ENCODE measurements at regions not wholly inside any gene's neighbourhood (a gene's known extent, or its start where the extent isn't known, plus 50 kb on each side); places are given as distances from the start of the nearest gene placed in this dataset.

DNA sequence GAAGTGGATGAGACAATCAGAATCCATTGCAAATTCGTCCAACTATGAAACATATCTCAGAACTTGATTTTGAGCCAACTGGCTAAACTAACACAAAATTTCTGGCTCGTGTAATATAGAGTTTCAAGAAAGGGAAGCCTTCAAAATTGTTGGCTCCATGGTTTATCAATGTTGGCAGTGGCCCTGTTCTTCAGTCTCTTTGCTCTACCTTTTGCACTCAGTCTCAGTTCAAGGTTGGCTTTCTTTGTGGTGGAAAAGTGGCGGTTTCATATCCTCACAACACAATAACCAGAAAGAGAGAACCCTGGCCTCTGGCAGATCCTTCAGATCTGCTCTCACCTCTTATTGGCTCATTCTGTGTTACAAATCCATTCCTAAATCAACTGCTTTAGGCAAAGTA is 473.8 kb upstream of the API5 start:
- intact Hi-C loops (cut with micrococcal nuclease; ENCODE audit: unreplicated experiment) = no loop called here
- TF ChIP-seq EZH2phosphoT487 (IDR thresholded peaks at IDR 0.05; ENCODE audit: borderline replicate concordance, low read depth, low read length) = no peak
- no peak for TF ChIP-seq CTCF (conservative IDR thresholded peaks at IDR 0.05; ENCODE audit: low read length)
- H3K9me3 ChIP-seq (ENCODE audit: low read length) = no peaks in the 10 kb centered on the region
- no peaks in the 10 kb centered on the region for H3K79me2 ChIP-seq (ENCODE audit: insufficient read depth, low read depth, low read length)
- no peak overlapping the region for H3K4me2 ChIP-seq (ENCODE audit: low read length)
- no peak overlapping the region for H2AFZ ChIP-seq (ENCODE audit: low read length)
- H3K4me1 ChIP-seq (ENCODE audit: insufficient read depth, low read length, poor library complexity, severe bottlenecking) = no peaks in the 10 kb centered on the region
- BruUV-seq (replicated peaks) = no TSS peak
- no peaks in the 10 kb centered on the region for H3K9me2 ChIP-seq (ENCODE audit: insufficient read depth, low read length)
- no peak overlapping the region for H3K27ac ChIP-seq (ENCODE audit: low read depth, low read length, poor library complexity, severe bottlenecking)
- DNase-seq (ENCODE audit: low spot score) = no peak
- no peaks in the 10 kb centered on the region for H4K20me1 ChIP-seq (ENCODE audit: insufficient read depth, low read length)
- ChIA-PET POLR2A (no interaction called here), CTCF (ENCODE audit: unreplicated experiment) (no interaction called here)
- no peak overlapping the region for H3K4me3 ChIP-seq (ENCODE audit: low read depth, low read length, poor library complexity, severe bottlenecking)
- no peaks in the 10 kb centered on the region for H3K36me3 ChIP-seq (ENCODE audit: insufficient read depth, low read length)

GRCh38 chr11:42840176-42840829 is 471.5 kb upstream of the API5 start:
- Histone ChIP-seq H3K27ac (ENCODE audit: low read depth, low read length, poor library complexity, severe bottlenecking) (no peak overlapping the region), H2AFZ (ENCODE audit: low read length) (no peak overlapping the region), H3K79me2 (ENCODE audit: insufficient read depth, low read depth, low read length) (no peaks in the 10 kb centered on the region), H3K4me2 (ENCODE audit: low read length) (no peak overlapping the region), H3K36me3 (ENCODE audit: insufficient read depth, low read length) (no peaks in the 10 kb centered on the region), H3K9me3 (ENCODE audit: low read length) (no peaks in the 10 kb centered on the region), H3K4me1 (ENCODE audit: insufficient read depth, low read length, poor library complexity, severe bottlenecking) (no peaks in the 10 kb centered on the region), H4K20me1 (ENCODE audit: insufficient read depth, low read length) (no peaks in the 10 kb centered on the region), H3K4me3 (ENCODE audit: low read depth, low read length, poor library complexity, severe bottlenecking) (no peak overlapping the region), H3K9me2 (ENCODE audit: insufficient read depth, low read length) (no peaks in the 10 kb centered on the region)
- no peak for DNase-seq (ENCODE audit: low spot score)
- intact Hi-C loops (cut with micrococcal nuclease; ENCODE audit: unreplicated experiment) = no loop called here
- BruUV-seq (replicated peaks) = no TSS peak
- POLR2A ChIA-PET = no interaction called here
- TF ChIP-seq EZH2phosphoT487 (IDR thresholded peaks at IDR 0.05; ENCODE audit: borderline replicate concordance, low read depth, low read length) (no peak), CTCF (conservative IDR thresholded peaks at IDR 0.05; ENCODE audit: low read length) (no peak)
- CTCF ChIA-PET (ENCODE audit: unreplicated experiment) = no interaction called here

DNA sequence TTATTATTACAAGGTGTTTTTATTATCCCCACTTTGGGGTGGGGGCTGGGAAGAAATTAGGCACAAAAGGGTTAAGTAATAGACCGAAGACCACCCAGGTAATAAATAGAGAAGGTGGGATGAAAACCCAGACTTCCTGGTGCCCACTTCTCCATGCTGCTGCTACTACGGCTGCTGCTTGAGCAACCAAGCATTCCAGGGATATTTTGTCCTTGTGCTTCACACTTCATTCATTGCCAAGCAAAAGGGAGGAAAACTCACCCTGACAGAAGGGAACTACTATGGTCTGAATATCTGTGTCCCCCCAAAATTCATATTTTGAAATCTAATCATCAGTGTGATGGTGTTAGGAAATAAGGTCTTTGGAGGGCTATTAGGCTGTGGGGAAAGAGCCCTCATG is 470.9 kb upstream of the API5 start:
- Histone ChIP-seq H2AFZ (ENCODE audit: low read length) (no peak overlapping the region), H3K27ac (ENCODE audit: low read depth, low read length, poor library complexity, severe bottlenecking) (no peak overlapping the region), H3K79me2 (ENCODE audit: insufficient read depth, low read depth, low read length) (no peaks in the 10 kb centered on the region), H3K4me3 (ENCODE audit: low read depth, low read length, poor library complexity, severe bottlenecking) (no peak overlapping the region), H3K4me1 (ENCODE audit: insufficient read depth, low read length, poor library complexity, severe bottlenecking) (no peaks in the 10 kb centered on the region), H3K36me3 (ENCODE audit: insufficient read depth, low read length) (no peaks in the 10 kb centered on the region), H4K20me1 (ENCODE audit: insufficient read depth, low read length) (no peaks in the 10 kb centered on the region), H3K9me3 (ENCODE audit: low read length) (no peaks in the 10 kb centered on the region), H3K9me2 (ENCODE audit: insufficient read depth, low read length) (no peaks in the 10 kb centered on the region), H3K4me2 (ENCODE audit: low read length) (no peak overlapping the region)
- ChIA-PET POLR2A (no interaction called here), CTCF (ENCODE audit: unreplicated experiment) (no interaction called here)
- intact Hi-C loops (cut with micrococcal nuclease; ENCODE audit: unreplicated experiment) = no loop called here
- no TSS peak for BruUV-seq (replicated peaks)
- DNase-seq (ENCODE audit: low spot score) = no peak
- no peak for TF ChIP-seq CTCF (conservative IDR thresholded peaks at IDR 0.05; ENCODE audit: low read length)
- no peak for TF ChIP-seq EZH2phosphoT487 (IDR thresholded peaks at IDR 0.05; ENCODE audit: borderline replicate concordance, low read depth, low read length)

Data from OCI-LY7 (cell line).